CD14-positive monocyte (primary cell): ENCODE measurements at regions not wholly inside any gene's neighbourhood (a gene's known extent, or its start where the extent isn't known, plus 50 kb on each side); places are given as distances from the start of the nearest gene placed in this dataset.

Source experiments
- DNase-seq, 3 donors: peaks; one replicate each; pipeline ENCODE4 v3.0.0-alpha.2; 2011 to 2022
- H2AFZ ChIP-seq: 2 replicates; pipeline ENCODE4 v1.6.0; 2012; ENCODE audit warnings: mild to moderate bottlenecking, low read depth, low read length, inconsistent platforms; ENCODE audit not compliant: insufficient read depth, poor library complexity, severe bottlenecking
- H3K27ac ChIP-seq, 2 donors: 1 replicate in 1 of 2; 2 replicates in 1 of 2; pipeline ENCODE4 v1.5.1; 2012 to 2013; ENCODE audit warnings: low read length in 2 of 2, control low read depth in 1 of 2, inconsistent platforms in 1 of 2, low read depth in 1 of 2, mild to moderate bottlenecking in 1 of 2
- H3K27me3 ChIP-seq, 2 donors: one replicate each; pipeline versions ENCODE4 v1.6.0 to v1.6.1; 2011 to 2013; ENCODE audit warnings: low read length in 2 of 2; ENCODE audit not compliant: control insufficient read depth in 2 of 2, insufficient read depth in 2 of 2
- H3K36me3 ChIP-seq, 2 donors: replicated peaks in 1 of 2; 1 replicate in 1 of 2; 2 replicates in 1 of 2; pipeline versions ENCODE4 v1.5.1 to v1.6.1; 2012 to 2013; ENCODE audit warnings: low read length in 2 of 2, control low read depth in 1 of 2, inconsistent platforms in 1 of 2, mild to moderate bottlenecking in 1 of 2; ENCODE audit not compliant: insufficient read depth in 2 of 2, control insufficient read depth in 1 of 2
- H3K4me1 ChIP-seq, 2 donors: 1 replicate in 1 of 2; 2 replicates in 1 of 2; pipeline versions ENCODE4 v1.5.1 to v1.6.1; 2012 to 2013; ENCODE audit warnings: low read length in 2 of 2, control low read depth in 1 of 2, inconsistent platforms in 1 of 2, mild to moderate bottlenecking in 1 of 2, moderate library complexity in 1 of 2; ENCODE audit not compliant: insufficient read depth in 2 of 2, control insufficient read depth in 1 of 2
- H3K4me2 ChIP-seq: replicated peaks from 2 replicates; pipeline ENCODE3; 2012; ENCODE audit warnings: low read length, moderate library complexity, mild to moderate bottlenecking; ENCODE audit not compliant: poor library complexity, severe bottlenecking; ENCODE audit errors: extremely low read depth
- H3K4me3 ChIP-seq, 3 experiments: fragments of 200-600 bp in 1 of 3; sonication (generic) in 1 of 3; replicated peaks in 1 of 3; 1 replicate in 2 of 3; 2 replicates in 1 of 3; pipeline ENCODE4 v1.5.1; 2011 to 2013; ENCODE audit warnings: low read length in 3 of 3, mild to moderate bottlenecking in 3 of 3, control low read depth in 2 of 3, low read depth in 2 of 3, inconsistent platforms in 1 of 3, moderate library complexity in 1 of 3
- H3K79me2 ChIP-seq: 2 replicates; pipeline ENCODE4 v1.6.0; 2012; ENCODE audit warnings: mild to moderate bottlenecking, control low read depth, inconsistent platforms, low read length, moderate library complexity; ENCODE audit not compliant: insufficient read depth
- H3K9ac ChIP-seq: 2 replicates; pipeline ENCODE4 v1.6.0; 2017; ENCODE audit warnings: low read length, mild to moderate bottlenecking; ENCODE audit not compliant: insufficient read depth, poor library complexity, severe bottlenecking
- H3K9me3 ChIP-seq, 2 donors: replicated peaks in 1 of 2; 1 replicate in 1 of 2; 2 replicates in 1 of 2; pipeline versions ENCODE4 v1.5.1 to v1.6.1; 2012 to 2013; ENCODE audit warnings: low read length in 2 of 2, control low read depth in 1 of 2; ENCODE audit not compliant: control insufficient read depth in 1 of 2, insufficient read depth in 1 of 2
- H4K20me1 ChIP-seq: 2 replicates; pipeline ENCODE4 v1.6.0; 2012; ENCODE audit warnings: mild to moderate bottlenecking, low read length, control low read depth, moderate library complexity; ENCODE audit not compliant: insufficient read depth
- H3K27ac Mint-ChIP-seq, 7 donors: one replicate each; pipeline ENCODE4 v1.8.0; 2020; ENCODE audit warnings: mild to moderate bottlenecking in 7 of 7, mixed read lengths in 7 of 7, moderate library complexity in 6 of 7, inconsistent platforms in 2 of 7
- H3K27me3 Mint-ChIP-seq, 3 donors: one replicate each; pipeline ENCODE4 v1.8.0; 2021 to 2022; ENCODE audit warnings: low read depth in 3 of 3, mild to moderate bottlenecking in 3 of 3, mixed read lengths in 3 of 3, moderate library complexity in 3 of 3, inconsistent platforms in 1 of 3
- H3K36me3 Mint-ChIP-seq, 2 donors: one replicate each; pipeline ENCODE4 v1.8.0; 2020; ENCODE audit warnings: mixed read lengths in 2 of 2, inconsistent platforms in 1 of 2, mild to moderate bottlenecking in 1 of 2
- H3K4me1 Mint-ChIP-seq: one replicate; pipeline ENCODE4 v1.8.0; 2020; ENCODE audit warnings: mild to moderate bottlenecking, mixed read lengths
- H3K4me3 Mint-ChIP-seq, 2 donors: one replicate each; pipeline ENCODE4 v1.8.0; 2020; ENCODE audit warnings: mild to moderate bottlenecking in 2 of 2, mixed read lengths in 2 of 2, moderate library complexity in 1 of 2
- H3K9me3 Mint-ChIP-seq, 7 donors: one replicate each; pipeline ENCODE4 v1.8.0; 2020 to 2022; ENCODE audit warnings: mixed read lengths in 7 of 7, mild to moderate bottlenecking in 6 of 7, moderate library complexity in 6 of 7, inconsistent platforms in 2 of 7
- WGBS: methylation state at CpG from one replicate; pipeline ENCODE4 v1.1.5; 2013; ENCODE audit warnings: missing lambda C conversion rate; ENCODE audit not compliant: insufficient coverage; 5-methylcytosine and 5-hydroxymethylcytosine counted together
- intact Hi-C, 2 donors: fragments of 100-400 bp; cut with micrococcal nuclease; formaldehyde crosslinking; loops; one replicate each; pipeline versions ENCODE4 v1.15.0 to v1.15.1; 2023
- TF ChIP-seq, protein P1 (sequence below): fragments of 200-600 bp; IDR thresholded peaks from one replicate; pipeline ENCODE4 v1.8.0; 2022; ENCODE audit warnings: antibody characterized with exemption, mild to moderate bottlenecking

GRCh38 chr2:103235283-103235682, 473.5 kb downstream of the TMEM182 start:
- Histone ChIP-seq H3K36me3 (no peaks in the 10 kb centered on the region), H3K27me3 (no peaks in the 10 kb centered on the region), H2AFZ (no peak overlapping the region), H3K9ac (no peak overlapping the region), H3K79me2 (no peaks in the 10 kb centered on the region), H3K9me3 (no peaks in the 10 kb centered on the region), H4K20me1 (no peaks in the 10 kb centered on the region), H3K4me1 (no peaks in the 10 kb centered on the region), H3K4me2 (no peak overlapping the region), H3K27ac (no peak overlapping the region), H3K4me3 (no peak overlapping the region)
- no peaks in the 10 kb centered on the region for H3K27me3 Mint-ChIP-seq
- WGBS, result no CpG with 5 or more reads among the region's 1 CpG
- no peak for DNase-seq
- no peak overlapping the region for H3K4me3 Mint-ChIP-seq
- no peak overlapping the region for H3K27ac Mint-ChIP-seq
- intact Hi-C loops, result no loop called here
- no peaks in the 10 kb centered on the region for H3K4me1 Mint-ChIP-seq
- H3K9me3 Mint-ChIP-seq, result peaks cover 0 to 6% (median 0%) of the 10 kb centered on the region in 7 donors
- TF ChIP-seq, protein P1, sequence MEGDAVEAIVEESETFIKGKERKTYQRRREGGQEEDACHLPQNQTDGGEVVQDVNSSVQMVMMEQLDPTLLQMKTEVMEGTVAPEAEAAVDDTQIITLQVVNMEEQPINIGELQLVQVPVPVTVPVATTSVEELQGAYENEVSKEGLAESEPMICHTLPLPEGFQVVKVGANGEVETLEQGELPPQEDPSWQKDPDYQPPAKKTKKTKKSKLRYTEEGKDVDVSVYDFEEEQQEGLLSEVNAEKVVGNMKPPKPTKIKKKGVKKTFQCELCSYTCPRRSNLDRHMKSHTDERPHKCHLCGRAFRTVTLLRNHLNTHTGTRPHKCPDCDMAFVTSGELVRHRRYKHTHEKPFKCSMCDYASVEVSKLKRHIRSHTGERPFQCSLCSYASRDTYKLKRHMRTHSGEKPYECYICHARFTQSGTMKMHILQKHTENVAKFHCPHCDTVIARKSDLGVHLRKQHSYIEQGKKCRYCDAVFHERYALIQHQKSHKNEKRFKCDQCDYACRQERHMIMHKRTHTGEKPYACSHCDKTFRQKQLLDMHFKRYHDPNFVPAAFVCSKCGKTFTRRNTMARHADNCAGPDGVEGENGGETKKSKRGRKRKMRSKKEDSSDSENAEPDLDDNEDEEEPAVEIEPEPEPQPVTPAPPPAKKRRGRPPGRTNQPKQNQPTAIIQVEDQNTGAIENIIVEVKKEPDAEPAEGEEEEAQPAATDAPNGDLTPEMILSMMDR, result no peak
- H3K36me3 Mint-ChIP-seq, result no peaks in the 10 kb centered on the region

- Histone ChIP-seq H3K36me3 (no peaks in the 10 kb centered on the region), H3K27me3 (no peaks in the 10 kb centered on the region), H3K4me1 (no peaks in the 10 kb centered on the region), H3K9ac (no peak overlapping the region), H3K9me3 (peaks cover 0 to 8% of the 10 kb centered on the region in 2 donors), H3K79me2 (no peaks in the 10 kb centered on the region), H2AFZ (no peak overlapping the region), H4K20me1 (no peaks in the 10 kb centered on the region), H3K27ac (no peak overlapping the region), H3K4me2 (no peak overlapping the region), H3K4me3 (no peak overlapping the region)
- DNase-seq, result no peak
- Mint-ChIP-seq H3K9me3 (peaks cover 0 to 5% (median 4%) of the 10 kb centered on the region in 7 donors), H3K27me3 (peaks cover 0 to 2% (median 0%) of the 10 kb centered on the region in 3 donors), H3K27ac (no peak overlapping the region), H3K4me1 (no peaks in the 10 kb centered on the region), H3K36me3 (no peaks in the 10 kb centered on the region), H3K4me3 (no peak overlapping the region)
- intact Hi-C loops, result no loop called here
- TF ChIP-seq, protein P1, result no peak
- WGBS, result 81% methylated on average over 2 of the region's 4 CpGs
Observed at GRCh38 chr2:103249462-103249861, 487.6 kb downstream of the TMEM182 start.
